IPS-18a (cell line): ENCODE measurements at regions not wholly inside any gene's neighbourhood (a gene's known extent, or its start where the extent isn't known, plus 50 kb on each side); places are given as distances from the start of the nearest gene placed in this dataset.

Source experiments
- H3K27ac ChIP-seq: one replicate; pipeline ENCODE4 v1.5.1; 2013; ENCODE audit warnings: low read length
- H3K27me3 ChIP-seq: one replicate; pipeline ENCODE4 v1.6.1; 2013; ENCODE audit warnings: mild to moderate bottlenecking, low read length; ENCODE audit not compliant: control insufficient read depth, insufficient read depth
- H3K36me3 ChIP-seq: one replicate; pipeline ENCODE4 v1.6.1; 2013; ENCODE audit warnings: low read depth, low read length; ENCODE audit not compliant: control insufficient read depth
- H3K4me1 ChIP-seq: one replicate; pipeline ENCODE4 v1.6.1; 2013; ENCODE audit warnings: low read depth, low read length; ENCODE audit not compliant: control insufficient read depth
- H3K4me3 ChIP-seq: one replicate; pipeline ENCODE4 v1.5.1; 2013; ENCODE audit warnings: low read length
- H3K9ac ChIP-seq: one replicate; pipeline ENCODE4 v1.6.1; 2013; ENCODE audit warnings: mild to moderate bottlenecking, low read length, moderate library complexity
- H3K9me3 ChIP-seq: one replicate; pipeline ENCODE4 v1.6.1; 2013; ENCODE audit warnings: low read depth, low read length; ENCODE audit not compliant: control insufficient read depth

DNA sequence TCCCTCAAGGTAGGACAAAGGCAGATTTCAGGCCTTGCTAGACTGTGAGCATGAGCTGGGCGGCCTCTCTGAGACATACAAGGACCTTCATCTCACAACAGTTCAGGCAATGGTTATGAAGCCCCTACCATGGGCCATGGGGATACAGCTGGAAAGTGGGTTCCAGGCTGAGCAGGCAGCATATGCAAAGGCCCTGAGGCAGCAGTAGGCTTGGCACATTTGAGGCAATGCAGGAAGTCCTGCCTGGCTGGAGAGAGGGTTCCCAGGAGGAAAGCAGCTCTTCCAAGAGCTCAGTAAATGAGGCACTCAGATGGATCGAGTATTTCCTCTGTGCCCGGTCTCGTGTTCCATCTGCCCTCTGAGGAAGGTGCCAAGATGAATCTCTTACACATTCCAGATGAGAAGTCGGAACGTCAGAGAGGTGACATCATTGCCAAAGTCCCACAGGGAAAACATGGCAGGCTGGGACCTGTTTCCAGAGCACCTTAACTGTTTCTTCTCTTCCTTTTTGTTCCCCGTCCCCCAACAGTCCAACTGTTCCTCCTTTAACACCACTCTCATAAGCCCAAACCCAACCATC, 388.6 kb downstream of the MN1 start:
- Histone ChIP-seq H3K27ac (no peak overlapping the region), H3K36me3 (no peaks in the 10 kb centered on the region), H3K27me3 (no peaks in the 10 kb centered on the region)

DNA sequence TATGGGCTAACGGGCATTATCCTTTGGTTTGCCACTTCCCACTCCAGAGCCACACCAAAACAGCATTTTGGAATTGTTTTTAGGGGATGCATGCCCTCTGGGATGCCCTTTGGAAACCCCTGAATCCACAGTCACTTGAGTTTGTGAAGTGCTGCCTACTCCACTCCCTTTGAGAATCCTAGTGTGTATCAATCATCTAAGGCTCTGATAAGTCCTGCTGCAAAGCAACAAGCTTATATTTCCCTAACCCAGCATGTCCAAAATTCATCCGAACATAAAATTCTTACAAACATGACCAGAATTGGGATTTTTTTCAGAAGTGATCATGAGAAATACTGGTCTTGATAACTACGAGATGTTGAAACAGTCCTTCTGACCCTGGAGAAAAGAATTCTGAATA, 387.9 kb downstream of the MN1 start:
- no peak overlapping the region for H3K27ac ChIP-seq
- H3K9me3 ChIP-seq: no peaks in the 10 kb centered on the region
- no peak overlapping the region for H3K9ac ChIP-seq
- no peak overlapping the region for H3K4me3 ChIP-seq
- no peaks in the 10 kb centered on the region for H3K36me3 ChIP-seq
- peaks cover 16% of the 10 kb centered on the region for H3K4me1 ChIP-seq
- no peaks in the 10 kb centered on the region for H3K27me3 ChIP-seq

More for the DNA sequence above, 388.6 kb downstream of the MN1 start:
- H3K9ac ChIP-seq: no peak overlapping the region
- no peak overlapping the region for H3K4me3 ChIP-seq
- peaks cover 16% of the 10 kb centered on the region for H3K4me1 ChIP-seq
- no peaks in the 10 kb centered on the region for H3K9me3 ChIP-seq

DNA sequence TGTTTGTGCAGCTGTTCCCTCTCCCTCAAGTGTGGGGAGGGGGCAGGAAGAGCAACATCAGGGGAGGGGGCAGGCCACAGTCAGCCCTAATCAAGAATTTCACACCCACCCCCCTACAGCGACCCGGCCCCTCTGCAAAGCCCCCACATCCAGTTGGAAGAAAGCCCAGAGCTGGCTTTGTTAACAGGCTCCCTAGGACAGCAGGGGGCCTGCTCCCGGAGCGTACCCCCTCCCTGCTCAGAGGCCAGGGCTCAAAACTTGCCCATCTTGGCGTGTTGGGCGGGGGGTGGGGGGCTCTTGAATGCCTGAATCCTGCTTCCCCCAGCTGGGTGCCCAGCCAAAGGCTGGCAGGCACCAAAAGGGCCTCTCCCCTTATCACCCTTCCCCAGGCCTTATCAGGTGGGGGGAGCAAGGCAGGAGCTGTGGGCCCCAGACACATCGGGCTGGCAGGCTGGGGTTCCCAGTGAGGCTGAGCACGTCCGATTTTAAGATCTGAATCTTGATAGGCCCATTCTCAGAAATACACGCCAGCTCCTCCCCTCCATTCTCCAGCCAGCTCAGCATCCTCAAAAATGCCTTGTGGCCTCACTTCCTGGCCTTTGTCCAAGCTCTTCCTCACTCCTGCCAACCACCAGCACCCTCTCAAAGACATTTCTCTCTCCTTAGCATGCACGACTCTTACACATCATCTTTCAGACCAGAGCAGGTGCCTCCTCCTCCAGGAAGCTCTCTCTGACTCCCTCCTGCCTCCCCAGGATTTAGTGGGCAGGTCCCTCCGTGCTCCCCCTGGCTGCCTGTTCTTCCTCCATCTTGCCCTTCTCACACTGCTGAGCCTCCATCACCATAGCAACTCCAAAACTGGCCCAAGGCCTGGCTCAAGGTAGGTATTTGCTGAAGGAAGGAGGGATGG, 384.8 kb downstream of the MN1 start:
- no peaks in the 10 kb centered on the region for H3K9me3 ChIP-seq
- no peak overlapping the region for H3K4me3 ChIP-seq
- H3K4me1 ChIP-seq: peaks cover 16% of the 10 kb centered on the region
- H3K36me3 ChIP-seq: no peaks in the 10 kb centered on the region
- H3K27me3 ChIP-seq: no peaks in the 10 kb centered on the region
- H3K9ac ChIP-seq: no peak overlapping the region
- H3K27ac ChIP-seq: no peak overlapping the region

DNA sequence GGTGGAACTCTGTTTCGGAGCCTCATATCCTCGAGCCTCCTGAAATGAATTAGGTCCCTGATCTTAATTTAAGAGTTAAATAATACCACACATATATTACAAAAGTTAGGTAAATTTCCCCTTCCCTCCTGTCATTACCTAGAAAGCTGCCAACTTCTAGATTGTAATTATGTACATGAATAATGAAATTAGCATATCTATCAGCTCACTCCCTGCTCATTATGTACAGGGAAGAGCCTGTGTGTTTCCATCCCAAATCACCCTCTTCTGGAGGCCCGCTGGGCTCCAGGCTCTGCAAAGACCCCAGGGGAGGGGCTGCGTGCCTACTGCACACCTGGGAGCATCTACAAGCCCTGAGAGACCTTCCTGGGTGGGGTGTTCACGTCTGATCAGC, 384.1 kb downstream of the MN1 start:
- H3K27ac ChIP-seq: no peak overlapping the region

DNA sequence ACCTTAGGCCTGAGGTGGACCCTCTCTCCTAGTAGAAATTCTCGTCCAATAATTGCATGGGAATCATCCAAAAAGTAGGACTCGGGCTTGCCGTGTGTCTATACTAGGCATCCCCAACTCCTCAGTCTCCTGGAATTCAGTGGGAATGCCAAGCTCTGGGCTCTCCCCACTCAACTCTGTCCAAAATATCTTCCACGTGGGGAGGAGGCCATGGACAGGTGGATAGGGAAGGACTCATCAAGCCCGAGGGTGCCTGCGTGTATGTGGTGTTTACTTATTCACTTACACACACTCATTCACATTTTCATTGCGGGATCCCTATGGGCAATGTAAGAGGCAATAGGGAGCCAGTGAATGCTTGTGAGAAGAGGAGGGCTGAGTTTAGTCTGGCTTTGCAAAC, 383.3 kb downstream of the MN1 start:
- no peaks in the 10 kb centered on the region for H3K27me3 ChIP-seq
- H3K4me1 ChIP-seq: peaks cover 16% of the 10 kb centered on the region
- no peak overlapping the region for H3K4me3 ChIP-seq

More for the DNA sequence above, 384.1 kb downstream of the MN1 start:
- Histone ChIP-seq H3K4me1 (peaks cover 16% of the 10 kb centered on the region), H3K4me3 (no peak overlapping the region), H3K27me3 (no peaks in the 10 kb centered on the region), H3K9me3 (no peaks in the 10 kb centered on the region), H3K36me3 (no peaks in the 10 kb centered on the region), H3K9ac (no peak overlapping the region)

DNA sequence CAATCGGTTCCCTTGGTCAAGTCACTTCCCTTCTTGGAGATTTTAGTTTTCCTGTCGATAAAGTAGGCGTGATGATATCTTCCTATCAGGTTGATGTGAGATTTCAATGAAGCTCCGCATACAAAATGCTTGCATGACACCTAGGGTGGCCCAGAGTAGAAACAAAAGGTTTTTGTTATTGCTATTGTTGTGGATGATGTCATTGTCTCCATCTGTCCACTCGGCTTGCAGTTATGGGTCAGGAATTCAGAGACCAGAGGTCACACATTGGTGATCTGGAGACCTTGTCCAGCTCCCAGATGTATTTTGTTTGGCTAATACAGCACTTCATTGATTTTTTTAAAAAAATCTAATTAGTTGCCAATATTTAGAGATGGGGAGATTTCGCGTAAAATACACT, 382.1 kb downstream of the MN1 start:
- Histone ChIP-seq H3K27me3 (no peaks in the 10 kb centered on the region), H3K27ac (no peak overlapping the region), H3K36me3 (no peaks in the 10 kb centered on the region), H3K9ac (no peak overlapping the region), H3K4me1 (peaks cover 16% of the 10 kb centered on the region), H3K9me3 (no peaks in the 10 kb centered on the region), H3K4me3 (no peak overlapping the region)

More for the DNA sequence above, 383.3 kb downstream of the MN1 start:
- Histone ChIP-seq H3K9ac (no peak overlapping the region), H3K36me3 (no peaks in the 10 kb centered on the region), H3K9me3 (no peaks in the 10 kb centered on the region), H3K27ac (no peak overlapping the region)

DNA sequence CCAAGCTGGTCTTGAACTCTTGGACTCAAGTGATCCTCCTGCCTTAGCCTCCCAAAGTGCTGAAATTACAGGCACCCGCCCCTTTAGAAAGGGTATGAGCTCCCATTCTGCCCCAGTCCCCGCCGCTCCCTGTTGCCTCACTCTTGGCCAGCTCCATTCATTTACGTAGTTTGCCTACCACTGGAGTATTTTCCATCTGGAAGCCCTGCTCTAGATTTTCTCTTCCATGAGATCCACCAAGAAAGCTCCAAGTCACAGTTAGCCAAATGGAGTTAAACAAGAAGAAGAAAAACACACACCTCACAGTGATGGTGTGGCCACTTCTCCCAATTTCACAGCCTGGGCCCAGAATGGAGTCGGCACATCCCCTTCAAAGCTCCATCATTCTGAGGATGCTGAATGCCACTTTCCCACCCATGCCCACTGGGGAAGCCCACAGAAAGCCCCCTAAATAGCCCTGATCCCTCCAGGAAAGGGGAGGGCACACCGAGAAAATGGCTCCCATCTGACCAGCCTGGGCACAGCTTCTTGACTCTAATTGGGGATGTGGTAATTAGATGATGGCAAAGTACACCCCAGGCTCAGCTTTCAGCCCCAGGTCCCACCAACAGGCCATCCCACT, 381.2 kb downstream of the MN1 start:
- H3K27ac ChIP-seq: no peak overlapping the region
- no peaks in the 10 kb centered on the region for H3K9me3 ChIP-seq
- H3K9ac ChIP-seq: no peak overlapping the region
- H3K4me1 ChIP-seq: peaks cover 11% of the 10 kb centered on the region
- no peaks in the 10 kb centered on the region for H3K36me3 ChIP-seq
- no peaks in the 10 kb centered on the region for H3K27me3 ChIP-seq
- H3K4me3 ChIP-seq: no peak overlapping the region

DNA sequence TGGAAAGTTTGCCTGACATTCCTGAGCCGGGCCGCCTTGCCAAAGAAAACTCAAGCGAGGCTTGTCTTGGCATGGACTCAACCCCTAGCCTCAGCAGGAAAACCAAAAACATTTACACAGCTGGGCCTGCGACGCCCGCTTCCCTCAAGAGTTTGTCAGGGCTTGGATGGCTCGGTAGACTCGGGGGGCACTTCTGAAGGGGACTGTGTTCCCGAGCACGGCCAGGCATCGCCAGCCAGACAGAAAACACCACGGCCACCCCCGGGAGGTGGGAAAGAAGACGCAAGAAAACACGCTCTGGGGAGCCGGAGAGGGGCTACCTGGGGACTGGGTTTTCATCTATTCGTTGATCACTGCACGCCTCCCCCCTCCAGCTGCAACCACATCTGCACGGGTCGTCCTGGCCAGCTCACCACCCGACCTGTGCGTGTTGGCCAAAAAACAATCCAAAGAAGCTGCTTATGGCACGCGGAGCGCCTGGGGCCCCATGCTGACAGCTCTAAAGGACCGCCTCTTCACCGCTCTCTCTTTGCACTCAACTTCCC, 380.7 kb downstream of the MN1 start:
- Histone ChIP-seq H3K36me3 (no peaks in the 10 kb centered on the region), H3K9ac (no peak overlapping the region), H3K9me3 (no peaks in the 10 kb centered on the region), H3K27ac (no peak overlapping the region), H3K27me3 (no peaks in the 10 kb centered on the region), H3K4me3 (no peak overlapping the region), H3K4me1 (peaks cover 11% of the 10 kb centered on the region)

DNA sequence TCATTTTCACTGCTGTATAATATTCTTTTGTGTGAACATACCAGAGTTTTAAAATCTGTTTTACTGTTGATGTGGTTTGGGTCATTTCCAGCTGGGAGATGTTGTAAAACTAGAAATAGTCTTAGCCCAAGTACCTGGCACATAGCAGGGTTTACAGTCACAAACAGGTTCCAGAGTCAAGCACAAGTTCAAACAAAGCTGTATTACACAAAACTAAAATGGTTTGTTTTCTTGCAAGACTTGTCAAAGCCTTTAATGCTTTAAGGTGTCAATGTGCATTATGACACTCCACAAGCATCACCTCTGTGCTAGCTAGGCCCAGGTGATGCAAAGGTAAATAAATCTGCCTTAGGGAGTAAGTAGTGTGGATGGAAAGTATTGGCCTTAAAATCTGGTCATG, 379.1 kb downstream of the MN1 start:
- Histone ChIP-seq H3K36me3 (no peaks in the 10 kb centered on the region), H3K4me3 (no peak overlapping the region), H3K27me3 (no peaks in the 10 kb centered on the region), H3K27ac (no peak overlapping the region), H3K4me1 (peaks cover 3% of the 10 kb centered on the region), H3K9me3 (no peaks in the 10 kb centered on the region), H3K9ac (no peak overlapping the region)

DNA sequence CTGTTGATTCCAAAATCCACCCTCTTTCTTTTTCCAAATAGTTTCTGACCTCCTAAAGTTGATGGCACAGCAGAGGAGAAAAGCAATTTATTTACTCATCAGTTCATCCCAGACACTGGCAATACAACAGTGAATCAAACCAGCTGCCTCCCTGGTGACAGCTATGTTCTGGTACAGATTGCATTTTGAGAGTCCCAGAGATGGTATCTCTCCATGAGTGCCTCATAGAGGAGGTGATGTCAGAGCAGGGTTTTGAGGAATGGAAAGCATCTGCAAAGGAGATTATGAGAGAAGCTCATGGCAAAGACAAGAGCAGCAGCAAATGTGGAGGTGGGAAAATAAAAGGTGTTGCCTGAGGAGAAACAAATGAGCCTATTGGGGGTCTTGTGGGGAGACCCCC, 377.2 kb downstream of the MN1 start:
- no peak overlapping the region for H3K4me3 ChIP-seq
- H3K27ac ChIP-seq: no peak overlapping the region
- H3K9me3 ChIP-seq: no peaks in the 10 kb centered on the region
- no peaks in the 10 kb centered on the region for H3K36me3 ChIP-seq
- no peaks in the 10 kb centered on the region for H3K27me3 ChIP-seq
- no peaks in the 10 kb centered on the region for H3K4me1 ChIP-seq
- H3K9ac ChIP-seq: no peak overlapping the region

DNA sequence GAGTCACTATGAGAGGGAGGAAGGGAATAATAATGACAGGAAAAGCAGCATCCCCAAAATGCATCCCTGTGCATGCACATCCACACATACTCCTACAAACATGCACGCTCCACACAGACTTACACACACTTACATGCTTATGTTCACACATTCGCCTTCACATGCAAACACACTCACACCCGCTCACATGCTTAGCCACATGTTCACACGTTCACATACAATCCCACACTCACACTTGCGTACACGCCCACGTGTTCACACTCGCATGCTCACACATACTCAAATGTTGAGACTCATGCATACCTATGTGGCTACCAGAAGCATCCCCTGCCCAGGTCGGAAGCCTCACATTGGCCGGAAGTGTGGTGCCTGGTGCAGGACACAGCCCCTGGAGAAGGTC, 372.1 kb downstream of the MN1 start:
- H3K36me3 ChIP-seq: no peaks in the 10 kb centered on the region
- H3K4me3 ChIP-seq: no peak overlapping the region
- H3K4me1 ChIP-seq: no peaks in the 10 kb centered on the region
- no peak overlapping the region for H3K9ac ChIP-seq
- no peaks in the 10 kb centered on the region for H3K9me3 ChIP-seq
- no peaks in the 10 kb centered on the region for H3K27me3 ChIP-seq
- no peak overlapping the region for H3K27ac ChIP-seq
